ENCODE measurements at regions not wholly inside any gene's neighbourhood (a gene's known extent, or its start where the extent isn't known, plus 50 kb on each side); places are given as distances from the start of the nearest gene placed in this dataset.

DNA sequence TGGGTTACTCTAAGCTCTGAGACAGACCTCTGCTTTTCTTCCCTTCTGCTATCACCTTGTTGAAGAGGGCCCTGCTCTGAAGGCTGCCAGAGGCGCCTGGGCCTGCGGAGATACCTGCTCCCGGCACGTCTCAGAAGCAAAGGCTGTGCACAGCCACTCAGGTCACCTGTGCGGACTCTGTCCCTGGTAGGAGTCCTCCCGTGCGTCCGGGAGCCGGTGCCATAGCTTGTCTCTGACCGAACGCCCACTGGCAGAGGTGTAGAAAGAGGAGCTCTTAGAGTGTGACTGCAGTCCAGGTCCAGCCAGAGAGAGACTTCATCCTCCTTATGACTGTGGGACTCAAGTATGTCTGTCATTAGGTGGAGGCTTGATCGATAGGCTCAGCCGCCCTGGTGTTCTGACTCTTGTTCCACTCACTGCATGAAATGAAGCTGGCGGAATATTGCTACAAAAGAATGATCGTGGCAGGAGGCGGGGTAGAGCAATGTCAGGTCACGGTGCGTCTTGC, 51.0 kb upstream of the UNC93A start:
- no peaks in the 10 kb centered on the region for H3K36me3 Mint-ChIP-seq (ENCODE audit: insufficient read depth, unreplicated experiment)
- TF ChIP-seq, protein P1, sequence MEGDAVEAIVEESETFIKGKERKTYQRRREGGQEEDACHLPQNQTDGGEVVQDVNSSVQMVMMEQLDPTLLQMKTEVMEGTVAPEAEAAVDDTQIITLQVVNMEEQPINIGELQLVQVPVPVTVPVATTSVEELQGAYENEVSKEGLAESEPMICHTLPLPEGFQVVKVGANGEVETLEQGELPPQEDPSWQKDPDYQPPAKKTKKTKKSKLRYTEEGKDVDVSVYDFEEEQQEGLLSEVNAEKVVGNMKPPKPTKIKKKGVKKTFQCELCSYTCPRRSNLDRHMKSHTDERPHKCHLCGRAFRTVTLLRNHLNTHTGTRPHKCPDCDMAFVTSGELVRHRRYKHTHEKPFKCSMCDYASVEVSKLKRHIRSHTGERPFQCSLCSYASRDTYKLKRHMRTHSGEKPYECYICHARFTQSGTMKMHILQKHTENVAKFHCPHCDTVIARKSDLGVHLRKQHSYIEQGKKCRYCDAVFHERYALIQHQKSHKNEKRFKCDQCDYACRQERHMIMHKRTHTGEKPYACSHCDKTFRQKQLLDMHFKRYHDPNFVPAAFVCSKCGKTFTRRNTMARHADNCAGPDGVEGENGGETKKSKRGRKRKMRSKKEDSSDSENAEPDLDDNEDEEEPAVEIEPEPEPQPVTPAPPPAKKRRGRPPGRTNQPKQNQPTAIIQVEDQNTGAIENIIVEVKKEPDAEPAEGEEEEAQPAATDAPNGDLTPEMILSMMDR (IDR thresholded peaks at IDR 0.05; ENCODE audit: unreplicated experiment), result no peak
- no peak overlapping the region for H3K27ac Mint-ChIP-seq (ENCODE audit: unreplicated experiment)
- no peaks in the 10 kb centered on the region for H3K9me3 Mint-ChIP-seq (ENCODE audit: low read depth, unreplicated experiment)
- DNase-seq, result no peak
- peaks cover 58% of the 10 kb centered on the region for H3K27me3 Mint-ChIP-seq (ENCODE audit: unreplicated experiment)
- CTCF ChIA-PET, result no interaction called here
- intact Hi-C loops (cut with micrococcal nuclease; ENCODE audit: unreplicated experiment), result no loop called here
- no TSS peak for BruUV-seq (replicated peaks)
- no peaks in the 10 kb centered on the region for H3K4me1 Mint-ChIP-seq (ENCODE audit: low read depth, unreplicated experiment)
- H3K4me3 Mint-ChIP-seq (ENCODE audit: low read depth, unreplicated experiment), result no peak overlapping the region
